ENCODE measurements at regions not wholly inside any gene's neighbourhood (a gene's known extent, or its start where the extent isn't known, plus 50 kb on each side); places are given as distances from the start of the nearest gene placed in this dataset.

DNA sequence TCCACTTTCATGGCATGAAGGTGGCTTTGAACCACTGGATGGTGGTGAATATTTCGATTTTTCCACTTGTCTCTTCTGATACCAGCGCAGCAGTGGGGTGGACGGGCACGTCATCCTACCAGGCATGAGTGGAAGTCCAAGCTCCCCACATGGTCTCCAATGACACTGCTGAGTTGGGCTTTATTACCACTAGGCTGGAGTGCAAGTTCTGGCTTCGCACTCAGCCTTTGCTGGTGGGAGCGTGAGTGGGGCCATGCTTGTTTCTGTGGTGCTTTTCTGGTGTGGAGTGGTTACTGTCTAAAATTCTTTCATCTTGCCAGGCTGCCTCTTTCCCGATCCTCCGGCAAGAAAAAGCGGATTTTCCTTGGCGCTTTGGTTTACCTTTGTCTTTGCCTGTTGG is 70.1 kb upstream of the SDK1 start:
- TF ChIP-seq CTCF (optimal IDR thresholded peaks at IDR 0.05 in 1 of 3, IDR thresholded peaks at IDR 0.05 in 1 of 3, conservative IDR thresholded peaks at IDR 0.05 in 1 of 3; ENCODE audit: extremely low read depth in 1 of 3, insufficient read depth in 2 of 3, low read length in 3 of 3) (no peak), EZH2 (IDR thresholded peaks at IDR 0.05; ENCODE audit: low read length) (no peak)

All from keratinocyte (primary cell).